Stimulated activated CD4-positive, alpha-beta T cell treated with anti-CD3 and anti-CD28 coated beads, Interleukin-12 subunit alpha, Interleukin-12 subunit beta, amount 100 ng/mL, for 48 hours (primary cell): ENCODE measurements at regions not wholly inside any gene's neighbourhood (a gene's known extent, or its start where the extent isn't known, plus 50 kb on each side); places are given as distances from the start of the nearest gene placed in this dataset.
A peak's percentile ranks its signal among the peaks of the same experiment; 100 is the strongest.

Source experiments
- DNase-seq, 3 donors: peaks; one replicate each; pipeline ENCODE4 v3.0.0-alpha.2; 2020; ENCODE audit warnings: low read depth in 2 of 3, low spot score in 1 of 3

GRCh38 chr5:2163060-2163856 lies 280.5 kb upstream of the IRX4 start:
- no peak for DNase-seq

DNA sequence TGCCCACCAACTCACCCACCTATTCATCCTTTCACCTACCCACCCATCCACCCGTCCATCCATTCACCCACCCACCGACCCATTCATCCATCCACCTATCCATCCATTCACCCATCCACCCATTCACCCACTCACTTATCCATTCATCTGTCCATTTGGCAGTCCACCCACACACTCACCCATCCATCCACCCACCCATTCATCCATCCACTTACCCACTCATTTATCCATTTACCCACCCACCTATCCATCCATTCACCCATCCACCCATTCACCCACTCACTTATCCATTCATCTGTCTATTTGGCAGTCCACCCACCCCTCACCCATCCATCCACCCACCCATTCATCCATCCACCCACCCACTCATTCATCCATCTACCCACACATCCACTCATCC lies 278.1 kb upstream of the IRX4 start:
- DNase-seq: no peak

DNA sequence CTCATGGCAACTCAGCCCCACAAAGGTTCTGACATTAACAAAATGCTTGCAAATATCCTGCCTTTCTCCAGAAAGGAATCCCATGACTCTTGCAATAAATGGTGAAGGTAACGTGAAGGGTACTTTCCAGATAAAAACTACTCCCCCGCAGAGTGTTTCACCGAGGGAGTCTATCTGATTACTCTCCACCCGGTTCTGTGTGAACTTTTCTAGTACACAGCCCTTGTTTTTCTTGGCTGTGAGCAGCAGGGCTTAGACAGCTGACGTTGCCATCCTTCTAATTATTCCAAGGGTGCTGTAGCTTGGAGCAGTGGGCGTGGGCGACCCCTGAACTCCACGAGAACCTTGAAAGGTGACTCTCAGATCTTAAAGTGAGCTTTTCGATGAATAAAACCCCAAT lies 276.0 kb upstream of the IRX4 start:
- no peak for DNase-seq

DNA sequence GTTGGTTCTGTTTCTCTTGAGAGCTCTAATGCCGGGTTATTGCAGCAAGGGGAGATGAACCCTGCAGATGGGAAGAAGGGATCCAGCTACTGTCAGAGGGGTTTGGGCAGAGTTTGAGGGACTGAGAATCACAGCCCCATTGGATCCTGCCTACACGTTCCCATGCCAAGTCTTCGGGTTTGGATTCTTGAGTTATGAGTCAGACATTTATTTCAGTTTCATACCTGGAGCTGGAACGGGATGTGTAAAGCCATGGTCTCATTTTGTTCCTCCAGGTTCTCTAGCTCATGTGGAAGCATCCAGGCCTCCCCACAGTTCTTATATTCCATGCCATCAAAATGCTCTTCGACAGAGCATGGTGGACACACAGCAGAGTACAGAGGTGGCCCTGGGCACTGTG lies 275.4 kb upstream of the IRX4 start:
- DNase-seq: no peak

GRCh38 chr5:2157372-2157771 lies 274.6 kb upstream of the IRX4 start:
- DNase-seq: no peak

GRCh38 chr5:2156358-2157059 lies 273.8 kb upstream of the IRX4 start:
- no peak for DNase-seq

- no peak for DNase-seq
Observed at GRCh38 chr5:2155556-2155955, 272.8 kb upstream of the IRX4 start.

DNA sequence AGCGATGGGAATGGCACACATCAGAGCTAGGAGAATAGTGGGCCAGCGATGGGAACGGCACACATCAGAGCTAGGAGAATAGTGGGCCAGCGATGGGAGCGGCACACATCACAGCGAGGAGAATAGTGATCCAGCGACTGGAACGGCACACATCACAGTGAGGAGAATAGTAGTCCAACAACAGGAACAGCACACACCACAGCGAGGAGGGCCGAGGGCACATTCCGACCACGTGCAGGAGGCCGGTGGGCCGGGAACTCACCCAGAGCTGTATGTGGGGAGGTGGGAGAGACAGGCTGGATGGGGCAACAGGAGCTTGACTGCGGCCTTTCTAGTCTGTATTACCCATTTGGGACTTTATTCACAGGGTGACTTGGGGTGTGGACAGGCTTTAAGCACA lies 271.1 kb upstream of the IRX4 start:
- DNase-seq: no peak

DNA sequence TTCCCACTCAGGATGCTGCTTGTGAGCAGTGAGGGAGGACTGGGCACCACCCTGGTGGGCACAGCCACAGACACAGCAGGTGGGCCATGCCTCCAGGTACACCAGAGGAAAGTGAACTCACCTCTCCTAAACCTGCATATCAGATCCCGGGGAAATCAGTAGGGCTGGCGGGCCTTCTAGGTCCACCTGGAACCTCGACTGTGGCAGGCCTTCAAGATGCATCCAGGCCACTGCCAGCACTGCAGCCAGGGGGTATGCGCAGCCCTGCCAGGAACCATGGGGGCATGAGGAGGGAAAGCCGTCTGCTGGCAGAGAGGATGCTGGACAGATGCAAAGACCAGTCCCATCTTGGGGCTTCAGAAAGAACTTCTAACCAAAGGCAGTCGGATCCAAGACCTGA lies 270.6 kb upstream of the IRX4 start:
- no peak for DNase-seq

DNA sequence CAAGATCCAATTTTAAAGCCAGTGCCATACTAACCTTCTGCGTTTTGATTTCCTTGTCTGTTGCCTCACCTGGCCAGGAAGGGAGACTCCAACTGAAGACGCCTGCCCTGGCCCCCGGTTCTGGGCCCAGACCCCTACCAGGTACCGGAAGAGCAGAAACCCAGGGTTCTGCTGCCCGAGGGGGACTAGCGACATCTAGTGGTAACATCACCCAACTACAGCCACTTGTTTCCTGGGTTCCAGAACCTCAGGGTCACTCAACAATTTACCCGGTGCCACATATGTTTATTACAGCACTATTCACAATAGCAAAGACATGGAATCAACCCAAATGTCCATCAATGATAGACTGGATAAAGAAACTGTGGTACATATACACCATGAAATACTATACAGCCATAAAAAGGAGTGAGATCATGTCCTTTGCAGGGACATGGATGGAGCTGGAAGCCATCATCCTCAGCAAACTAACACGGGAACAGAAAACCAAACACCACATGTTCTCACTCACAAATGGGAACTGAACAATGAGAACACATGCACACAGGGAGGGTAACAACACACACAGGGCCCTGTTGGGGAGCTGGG lies 268.7 kb upstream of the IRX4 start:
- DNase-seq: peak in 1 of 3 donors; percentile 18

DNA sequence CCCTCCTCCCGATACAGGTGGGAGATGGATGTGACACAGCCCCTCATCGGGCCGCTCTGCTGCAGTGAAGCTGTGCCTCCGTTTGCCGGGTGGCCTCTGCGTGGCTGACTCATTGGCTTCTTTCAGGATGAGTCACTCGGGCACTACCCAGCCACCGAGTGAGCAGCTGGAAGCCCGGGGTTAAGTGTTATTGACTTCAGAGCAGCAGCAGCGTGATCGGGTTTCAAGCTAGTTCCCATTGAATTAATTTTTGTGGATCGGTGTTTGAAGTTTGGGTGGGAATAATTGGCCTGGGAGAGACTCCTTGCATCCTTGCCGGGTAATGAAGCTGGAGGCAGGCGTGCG lies 266.4 kb upstream of the IRX4 start:
- peak in 1 of 3 donors; percentile 1 for DNase-seq

- no peak for DNase-seq
Observed at GRCh38 chr5:2148312-2149194, 265.8 kb upstream of the IRX4 start.

DNA sequence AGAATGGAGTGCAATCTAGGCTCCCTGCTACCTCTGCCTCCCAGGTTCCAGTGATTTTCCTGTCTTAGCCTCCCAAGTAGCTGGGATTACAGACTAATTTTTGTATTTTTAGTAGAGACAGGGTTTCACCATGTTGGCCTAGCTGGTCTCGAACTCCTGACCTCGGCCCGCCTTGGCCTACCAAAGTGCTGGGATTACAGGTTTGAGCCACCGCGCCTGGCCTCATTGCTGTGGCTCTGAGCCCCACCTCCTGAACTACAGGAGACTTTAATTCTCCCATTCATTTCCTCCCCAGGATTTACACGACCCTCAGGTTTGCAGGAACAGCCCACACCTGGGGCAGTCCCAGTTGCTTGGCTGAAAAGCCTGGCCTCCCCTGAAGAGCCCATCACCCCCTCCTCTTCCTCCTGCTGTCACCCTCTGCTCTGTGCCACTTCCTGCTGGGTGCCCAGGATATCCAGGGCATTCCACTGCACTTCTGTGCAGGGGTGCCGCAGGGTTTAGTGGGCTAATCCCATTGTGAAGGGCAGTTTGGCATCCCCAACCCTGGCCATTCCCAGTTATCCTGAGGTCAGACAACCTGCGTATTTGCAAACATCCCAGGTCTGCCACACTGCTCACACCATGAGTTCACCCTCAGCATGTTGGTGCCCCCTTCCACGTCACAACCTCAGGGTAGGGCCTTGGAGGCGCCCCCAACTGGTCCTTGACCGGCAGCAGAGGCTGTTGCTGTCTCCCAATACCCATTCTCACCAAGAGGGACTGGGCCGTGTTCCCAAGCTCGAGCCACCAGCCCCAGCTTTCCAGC lies 265.0 kb upstream of the IRX4 start:
- no peak for DNase-seq

- DNase-seq: no peak
Observed at GRCh38 chr5:2143646-2144353, 261.1 kb upstream of the IRX4 start.

DNA sequence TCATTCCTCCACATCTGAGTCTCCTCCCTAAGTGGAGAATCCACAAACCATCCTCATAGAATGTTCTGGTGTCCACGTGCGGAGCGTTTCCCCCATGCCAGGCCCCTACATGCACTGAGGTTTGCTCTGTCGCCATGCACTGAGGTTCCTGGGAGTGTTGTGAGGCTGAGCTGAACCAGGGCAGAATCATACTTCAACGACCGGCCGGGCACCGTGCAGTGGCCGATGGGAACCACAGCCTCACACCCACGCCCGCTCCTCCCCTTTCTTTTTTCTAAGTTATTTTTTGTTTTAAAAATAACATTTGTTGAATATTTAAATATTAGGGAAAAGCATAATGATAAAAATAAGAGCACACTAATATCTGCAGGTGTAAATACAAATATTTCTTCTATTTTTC lies 260.4 kb upstream of the IRX4 start:
- no peak for DNase-seq

- no peak for DNase-seq
Observed at GRCh38 chr5:2142456-2142954, 259.8 kb upstream of the IRX4 start.

DNA sequence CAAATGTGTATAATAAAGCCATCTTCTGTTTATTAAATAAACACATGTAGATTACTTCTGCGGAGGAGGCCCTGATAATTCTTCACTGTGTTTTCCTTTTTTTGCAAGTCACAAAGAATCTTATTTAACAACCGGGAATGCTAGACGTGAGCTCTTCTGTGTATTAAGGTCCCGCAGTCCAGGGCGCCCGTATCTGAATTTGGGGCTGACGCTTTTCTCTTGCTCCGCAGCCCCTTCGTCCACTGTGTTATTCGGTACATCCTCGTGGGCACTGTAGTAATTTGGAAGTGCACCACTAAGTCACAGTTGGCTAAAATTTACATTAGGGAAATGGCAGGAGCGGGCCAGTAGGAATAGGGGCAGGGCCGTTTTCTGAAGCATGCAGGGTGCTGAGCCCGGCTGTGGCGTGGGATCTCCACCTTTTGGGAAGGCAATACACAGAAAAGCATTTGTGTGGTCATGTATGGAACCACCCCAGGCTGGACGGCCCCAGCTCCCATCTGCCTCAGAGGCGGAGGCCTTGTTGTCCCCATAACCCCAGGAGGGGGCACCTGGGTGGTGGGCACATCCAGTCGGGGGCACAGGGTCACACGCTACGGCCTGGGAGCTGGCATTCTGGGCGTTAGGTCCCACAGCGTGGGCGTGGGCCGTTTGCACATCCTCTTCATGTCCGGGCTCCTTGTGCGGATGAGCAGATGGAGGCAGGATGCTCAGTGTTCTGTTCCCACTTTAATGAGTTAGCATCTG lies 258.7 kb upstream of the IRX4 start:
- DNase-seq: no peak

- no peak for DNase-seq
Observed at GRCh38 chr5:2140501-2141175, 257.9 kb upstream of the IRX4 start.

DNA sequence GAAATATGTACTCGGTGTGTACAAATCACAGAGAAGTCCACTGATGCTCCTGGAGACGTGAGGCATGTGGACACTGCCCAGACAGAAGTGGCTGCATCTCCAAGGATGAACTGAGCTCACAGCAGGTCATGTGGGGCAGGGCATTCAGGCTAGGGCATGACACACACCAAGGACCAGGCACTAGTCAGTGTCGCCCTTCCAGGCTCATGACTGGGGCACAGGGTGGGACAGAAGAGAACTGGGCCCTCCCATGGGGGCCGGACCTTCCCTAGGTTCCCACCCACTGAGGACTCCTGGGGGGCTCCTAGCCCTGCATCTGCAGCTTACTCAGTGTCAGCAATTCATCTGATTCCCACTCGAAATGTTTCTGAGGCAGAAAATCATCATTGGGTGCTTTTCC lies 256.8 kb upstream of the IRX4 start:
- DNase-seq: no peak
